ENCODE measurements at regions not wholly inside any gene's neighbourhood (a gene's known extent, or its start where the extent isn't known, plus 50 kb on each side); places are given as distances from the start of the nearest gene placed in this dataset.

DNA sequence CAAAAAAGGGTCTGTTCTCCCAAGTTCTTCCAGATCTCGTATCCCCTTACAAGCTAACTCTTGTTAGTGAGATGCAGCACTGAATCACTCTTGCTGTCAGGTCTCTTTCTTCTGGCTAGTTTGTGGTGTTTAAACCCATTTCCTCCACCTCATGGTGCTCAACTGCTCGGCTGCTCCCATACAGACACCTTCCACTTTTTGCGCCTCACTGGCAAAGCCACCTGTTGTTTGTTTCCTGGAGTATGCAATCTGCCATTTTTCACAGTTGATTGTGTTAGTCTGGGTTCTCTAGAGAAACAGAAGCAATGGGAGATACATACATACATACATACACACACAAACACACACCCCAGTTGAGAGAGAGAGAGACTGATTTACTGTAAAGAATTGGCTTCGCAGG is 124.4 kb upstream of the SP8 start:
- TF ChIP-seq GLI2 (tag by site-specific recombination; IDR thresholded peaks at IDR 0.05; ENCODE audit: borderline replicate concordance, low read depth) (no peak), ZNF571 (tag by site-specific recombination; IDR thresholded peaks at IDR 0.05) (no peak), ZNF274 (IDR thresholded peaks at IDR 0.05; ENCODE audit: low read length) (no peak), ZNF274 (tag by site-specific recombination; IDR thresholded peaks at IDR 0.05; ENCODE audit: borderline replicate concordance) (no peak), ZNF791 (tag by site-specific recombination; IDR thresholded peaks at IDR 0.05) (no peak), YY1 (tag by site-specific recombination; IDR thresholded peaks at IDR 0.05) (no peak)
- TF ChIP-seq, protein P1, sequence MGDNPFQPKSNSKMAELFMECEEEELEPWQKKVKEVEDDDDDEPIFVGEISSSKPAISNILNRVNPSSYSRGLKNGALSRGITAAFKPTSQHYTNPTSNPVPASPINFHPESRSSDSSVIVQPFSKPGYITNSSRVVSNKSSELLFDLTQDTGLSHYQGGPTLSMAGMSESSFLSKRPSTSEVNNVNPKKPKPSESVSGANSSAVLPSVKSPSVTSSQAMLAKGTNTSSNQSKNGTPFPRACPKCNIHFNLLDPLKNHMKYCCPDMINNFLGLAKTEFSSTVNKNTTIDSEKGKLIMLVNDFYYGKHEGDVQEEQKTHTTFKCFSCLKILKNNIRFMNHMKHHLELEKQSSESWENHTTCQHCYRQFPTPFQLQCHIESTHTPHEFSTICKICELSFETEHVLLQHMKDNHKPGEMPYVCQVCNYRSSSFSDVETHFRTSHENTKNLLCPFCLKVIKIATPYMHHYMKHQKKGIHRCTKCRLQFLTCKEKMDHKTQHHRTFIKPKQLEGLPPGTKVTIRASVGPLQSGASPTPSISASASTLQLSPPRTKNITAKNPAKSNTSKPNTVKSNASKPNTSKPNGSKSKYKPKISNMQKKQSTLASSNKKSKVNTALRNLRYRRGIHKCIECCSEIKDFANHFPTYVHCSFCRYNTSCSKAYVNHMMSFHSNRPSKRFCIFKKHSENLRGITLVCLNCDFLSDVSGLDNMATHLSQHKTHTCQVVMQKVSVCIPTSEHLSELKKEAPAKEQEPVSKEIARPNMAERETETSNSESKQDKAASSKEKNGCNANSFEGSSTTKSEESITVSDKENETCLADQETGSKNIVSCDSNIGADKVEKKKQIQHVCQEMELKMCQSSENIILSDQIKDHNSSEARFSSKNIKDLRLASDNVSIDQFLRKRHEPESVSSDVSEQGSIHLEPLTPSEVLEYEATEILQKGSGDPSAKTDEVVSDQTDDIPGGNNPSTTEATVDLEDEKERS (tag by site-specific recombination; IDR thresholded peaks at IDR 0.05): no peak
- TF ChIP-seq, protein P2, sequence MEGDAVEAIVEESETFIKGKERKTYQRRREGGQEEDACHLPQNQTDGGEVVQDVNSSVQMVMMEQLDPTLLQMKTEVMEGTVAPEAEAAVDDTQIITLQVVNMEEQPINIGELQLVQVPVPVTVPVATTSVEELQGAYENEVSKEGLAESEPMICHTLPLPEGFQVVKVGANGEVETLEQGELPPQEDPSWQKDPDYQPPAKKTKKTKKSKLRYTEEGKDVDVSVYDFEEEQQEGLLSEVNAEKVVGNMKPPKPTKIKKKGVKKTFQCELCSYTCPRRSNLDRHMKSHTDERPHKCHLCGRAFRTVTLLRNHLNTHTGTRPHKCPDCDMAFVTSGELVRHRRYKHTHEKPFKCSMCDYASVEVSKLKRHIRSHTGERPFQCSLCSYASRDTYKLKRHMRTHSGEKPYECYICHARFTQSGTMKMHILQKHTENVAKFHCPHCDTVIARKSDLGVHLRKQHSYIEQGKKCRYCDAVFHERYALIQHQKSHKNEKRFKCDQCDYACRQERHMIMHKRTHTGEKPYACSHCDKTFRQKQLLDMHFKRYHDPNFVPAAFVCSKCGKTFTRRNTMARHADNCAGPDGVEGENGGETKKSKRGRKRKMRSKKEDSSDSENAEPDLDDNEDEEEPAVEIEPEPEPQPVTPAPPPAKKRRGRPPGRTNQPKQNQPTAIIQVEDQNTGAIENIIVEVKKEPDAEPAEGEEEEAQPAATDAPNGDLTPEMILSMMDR (tag by site-specific recombination; IDR thresholded peaks at IDR 0.05): no peak
- TF ChIP-seq, protein P3, sequence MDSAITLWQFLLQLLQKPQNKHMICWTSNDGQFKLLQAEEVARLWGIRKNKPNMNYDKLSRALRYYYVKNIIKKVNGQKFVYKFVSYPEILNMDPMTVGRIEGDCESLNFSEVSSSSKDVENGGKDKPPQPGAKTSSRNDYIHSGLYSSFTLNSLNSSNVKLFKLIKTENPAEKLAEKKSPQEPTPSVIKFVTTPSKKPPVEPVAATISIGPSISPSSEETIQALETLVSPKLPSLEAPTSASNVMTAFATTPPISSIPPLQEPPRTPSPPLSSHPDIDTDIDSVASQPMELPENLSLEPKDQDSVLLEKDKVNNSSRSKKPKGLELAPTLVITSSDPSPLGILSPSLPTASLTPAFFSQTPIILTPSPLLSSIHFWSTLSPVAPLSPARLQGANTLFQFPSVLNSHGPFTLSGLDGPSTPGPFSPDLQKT (IDR thresholded peaks at IDR 0.05; ENCODE audit: borderline replicate concordance, low read depth, low read length): no peak
- TF ChIP-seq, protein P4, sequence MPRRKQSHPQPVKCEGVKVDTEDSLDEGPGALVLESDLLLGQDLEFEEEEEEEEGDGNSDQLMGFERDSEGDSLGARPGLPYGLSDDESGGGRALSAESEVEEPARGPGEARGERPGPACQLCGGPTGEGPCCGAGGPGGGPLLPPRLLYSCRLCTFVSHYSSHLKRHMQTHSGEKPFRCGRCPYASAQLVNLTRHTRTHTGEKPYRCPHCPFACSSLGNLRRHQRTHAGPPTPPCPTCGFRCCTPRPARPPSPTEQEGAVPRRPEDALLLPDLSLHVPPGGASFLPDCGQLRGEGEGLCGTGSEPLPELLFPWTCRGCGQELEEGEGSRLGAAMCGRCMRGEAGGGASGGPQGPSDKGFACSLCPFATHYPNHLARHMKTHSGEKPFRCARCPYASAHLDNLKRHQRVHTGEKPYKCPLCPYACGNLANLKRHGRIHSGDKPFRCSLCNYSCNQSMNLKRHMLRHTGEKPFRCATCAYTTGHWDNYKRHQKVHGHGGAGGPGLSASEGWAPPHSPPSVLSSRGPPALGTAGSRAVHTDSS (tag by site-specific recombination; IDR thresholded peaks at IDR 0.05): no peak
- TF ChIP-seq, protein P5, sequence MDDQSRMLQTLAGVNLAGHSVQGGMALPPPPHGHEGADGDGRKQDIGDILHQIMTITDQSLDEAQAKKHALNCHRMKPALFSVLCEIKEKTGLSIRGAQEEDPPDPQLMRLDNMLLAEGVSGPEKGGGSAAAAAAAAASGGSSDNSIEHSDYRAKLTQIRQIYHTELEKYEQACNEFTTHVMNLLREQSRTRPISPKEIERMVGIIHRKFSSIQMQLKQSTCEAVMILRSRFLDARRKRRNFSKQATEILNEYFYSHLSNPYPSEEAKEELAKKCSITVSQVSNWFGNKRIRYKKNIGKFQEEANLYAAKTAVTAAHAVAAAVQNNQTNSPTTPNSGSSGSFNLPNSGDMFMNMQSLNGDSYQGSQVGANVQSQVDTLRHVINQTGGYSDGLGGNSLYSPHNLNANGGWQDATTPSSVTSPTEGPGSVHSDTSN (CRISPR knock-in tag; IDR thresholded peaks at IDR 0.05): no peak
- TF ChIP-seq, protein P6, sequence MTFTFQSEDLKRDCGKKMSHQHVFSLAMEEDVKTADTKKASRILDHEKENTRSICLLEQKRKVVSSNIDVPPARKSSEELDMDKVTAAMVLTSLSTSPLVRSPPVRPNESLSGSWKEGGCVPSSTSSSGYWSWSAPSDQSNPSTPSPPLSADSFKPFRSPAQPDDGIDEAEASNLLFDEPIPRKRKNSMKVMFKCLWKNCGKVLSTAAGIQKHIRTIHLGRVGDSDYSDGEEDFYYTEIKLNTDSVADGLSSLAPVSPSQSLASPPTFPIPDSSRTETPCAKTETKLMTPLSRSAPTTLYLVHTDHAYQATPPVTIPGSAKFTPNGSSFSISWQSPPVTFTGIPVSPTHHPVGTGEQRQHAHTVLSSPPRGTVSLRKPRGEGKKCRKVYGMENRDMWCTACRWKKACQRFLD (tag by site-specific recombination; IDR thresholded peaks at IDR 0.05): no peak

Measured in HEK293 (cell line).